HepG2 (cell line): ENCODE measurements at regions not wholly inside any gene's neighbourhood (a gene's known extent, or its start where the extent isn't known, plus 50 kb on each side); places are given as distances from the start of the nearest gene placed in this dataset.

Experiments
- ATAC-seq: fragments of 200-7000 bp; cut with Tn5 transposase; 3 replicates; pipeline ENCODE4 v1.9.1; 2020; ENCODE audit warnings: mild to moderate bottlenecking, moderate library complexity
- BruUV-seq: library from RNA; stranded (reverse); fragments of 400-500 nt; replicated peaks from 2 replicates; lab custom pipeline; 2021; lab: Mats Ljungman, UMichigan
- CTCF ChIA-PET: fragments of 300-600 bp; formaldehyde crosslinking; extraction: SDS; loops from one replicate; lab custom pipeline; 2021; ENCODE audit warnings: low total read pairs, inconsistent platforms, low intra/inter-chr PET ratio; lab: Yijun Ruan, JAX
- POLR2A ChIA-PET: fragments of 350-600 bp; sonication (Branson Sonifier 250); formaldehyde crosslinking; loops from one replicate; lab custom pipeline; 2020; ENCODE audit warnings: antibody characterized with exemption, inconsistent platforms; lab: Yijun Ruan, JAX
- DNase-seq: peaks from one replicate; pipeline ENCODE4 v3.0.0-alpha.2; 2015; ENCODE audit warnings: low spot score
- FAIRE-seq: peaks from 3 replicates; lab custom pipeline; 2011; peaks lifted over from hg19 to GRCh38; lab: Jason Lieb, UNC
- H2AFZ ChIP-seq: one replicate; pipeline ENCODE4 v1.6.1; 2011; ENCODE audit warnings: low read length, inconsistent platforms
- H3K27ac ChIP-seq: fragments of 300-600 bp; 3 replicates; pipeline ENCODE4 v1.8.0; 2011; ENCODE audit warnings: mixed run types, mild to moderate bottlenecking, mixed read lengths, low read length, inconsistent platforms; ENCODE audit not compliant: insufficient read depth; ENCODE audit errors: extremely low read length
- H3K27me3 ChIP-seq, 2 experiments: fragments of 200-600 bp in 1 of 2; 2 replicates in 1 of 2; 3 replicates in 1 of 2; pipeline versions ENCODE4 v1.6.0 to v1.8.0; 2011; ENCODE audit warnings: low read length in 2 of 2, mild to moderate bottlenecking in 2 of 2, moderate library complexity in 2 of 2, inconsistent platforms in 1 of 2; ENCODE audit not compliant: insufficient read depth in 2 of 2, control insufficient read depth in 1 of 2
- H3K36me3 ChIP-seq, 2 experiments: fragments of 200-600 bp in 1 of 2; replicated peaks in 1 of 2; 2 replicates in 1 of 2; 3 replicates in 1 of 2; pipeline versions ENCODE4 v1.5.1 to v1.8.0; 2011; ENCODE audit warnings: low read length in 2 of 2, inconsistent platforms in 1 of 2; ENCODE audit not compliant: insufficient read depth in 2 of 2, control insufficient read depth in 1 of 2
- H3K4me1 ChIP-seq: 2 replicates; pipeline ENCODE4 v1.5.1; 2012; ENCODE audit warnings: low read length, inconsistent platforms; ENCODE audit not compliant: insufficient read depth
- H3K4me2 ChIP-seq: 2 replicates; pipeline ENCODE4 v1.6.0; 2011; ENCODE audit warnings: low read depth, low read length, inconsistent platforms
- H3K4me3 ChIP-seq, 3 experiments: fragments of 200-600 bp in 1 of 3; sonication (generic), shearing (Covaris generic) in 1 of 3; replicated peaks in 1 of 3; 2 replicates each; pipeline ENCODE4 v1.5.1; 2011 to 2016; ENCODE audit warnings: low read length in 3 of 3, inconsistent platforms in 2 of 3, low read depth in 2 of 3, mild to moderate bottlenecking in 2 of 3, control low read depth in 1 of 3, mixed read lengths in 1 of 3; ENCODE audit not compliant: insufficient read depth in 1 of 3
- H3K79me2 ChIP-seq: one replicate; pipeline ENCODE4 v1.6.1; 2011; ENCODE audit warnings: low read length, inconsistent platforms; ENCODE audit not compliant: insufficient read depth
- H3K9ac ChIP-seq: 2 replicates; pipeline ENCODE4 v1.6.0; 2011; ENCODE audit warnings: mild to moderate bottlenecking, low read depth, low read length, inconsistent platforms; ENCODE audit not compliant: insufficient read depth
- H3K9me3 ChIP-seq: 2 replicates; pipeline ENCODE4 v1.5.1; 2012; ENCODE audit warnings: mild to moderate bottlenecking, low read length
- H4K20me1 ChIP-seq: 2 replicates; pipeline ENCODE4 v1.6.0; 2011; ENCODE audit warnings: inconsistent platforms, mild to moderate bottlenecking, low read length, moderate library complexity; ENCODE audit not compliant: insufficient read depth
- ARNT2 ChIP-seq: sonication (generic); formaldehyde crosslinking; IDR thresholded peaks from 2 replicates; pipeline ENCODE4 v1.8.0; 2022; ENCODE audit warnings: mild to moderate bottlenecking, low read depth, missing genetic modification reagents, moderate library complexity
- EEA1 ChIP-seq: sonication (generic); formaldehyde crosslinking; IDR thresholded peaks from 2 replicates; pipeline ENCODE4 v1.5.1; 2020; ENCODE audit warnings: mild to moderate bottlenecking, missing genetic modification reagents, borderline replicate concordance
- GPBP1L1 ChIP-seq: sonication (generic); formaldehyde crosslinking; IDR thresholded peaks from 2 replicates; pipeline ENCODE4 v1.5.0; 2020; ENCODE audit warnings: mild to moderate bottlenecking, missing genetic modification reagents
- HNRNPH1 ChIP-seq: fragments of 200-400 bp; formaldehyde crosslinking; optimal IDR thresholded peaks from 2 replicates; pipeline ENCODE3; 2017; ENCODE audit warnings: mild to moderate bottlenecking, low read depth, low read length
- HOXA3 ChIP-seq: sonication (generic); formaldehyde crosslinking; IDR thresholded peaks from 2 replicates; pipeline ENCODE4 v1.5.0; 2020; ENCODE audit warnings: missing genetic modification reagents
- KDM5B ChIP-seq: sonication (generic); formaldehyde crosslinking; IDR thresholded peaks from 2 replicates; pipeline ENCODE4 v1.4.0; 2020; ENCODE audit warnings: missing genetic modification reagents, mild to moderate bottlenecking, borderline replicate concordance
- MTF2 ChIP-seq: sonication (generic); formaldehyde crosslinking; IDR thresholded peaks from 2 replicates; pipeline ENCODE4 v1.5.0; 2020; ENCODE audit warnings: missing genetic modification reagents, borderline replicate concordance
- MYPOP ChIP-seq: sonication (generic); formaldehyde crosslinking; IDR thresholded peaks from 2 replicates; pipeline ENCODE4 v1.8.1; 2023; ENCODE audit warnings: mild to moderate bottlenecking, moderate library complexity, missing genetic modification reagents
- RELA ChIP-seq: sonication (generic); formaldehyde crosslinking; IDR thresholded peaks from 2 replicates; pipeline ENCODE4 v1.4.0; 2020; ENCODE audit warnings: missing genetic modification reagents
- SALL1 ChIP-seq: sonication (generic); formaldehyde crosslinking; IDR thresholded peaks from 2 replicates; pipeline ENCODE4 v1.8.0; 2022; ENCODE audit warnings: mild to moderate bottlenecking, missing genetic modification reagents
- SNRNP70 ChIP-seq: fragments of 200-400 bp; formaldehyde crosslinking; IDR thresholded peaks from 2 replicates; pipeline ENCODE4 v1.6.1; 2017; ENCODE audit warnings: mild to moderate bottlenecking, low read depth, low read length, moderate library complexity
- TBX3 ChIP-seq: fragments of 450-650 bp; IDR thresholded peaks from 2 replicates; pipeline ENCODE4 v1.6.1; 2017; ENCODE audit warnings: antibody characterized with exemption, mild to moderate bottlenecking, inconsistent platforms, borderline replicate concordance
- ZFP41 ChIP-seq: sonication (generic); formaldehyde crosslinking; IDR thresholded peaks from 2 replicates; pipeline ENCODE4 v1.4.0; 2020; ENCODE audit warnings: mild to moderate bottlenecking, missing genetic modification reagents, borderline replicate concordance
- ZFP82 ChIP-seq: sonication (generic); formaldehyde crosslinking; IDR thresholded peaks from 2 replicates; pipeline ENCODE4 v1.5.1; 2020; ENCODE audit warnings: mild to moderate bottlenecking, missing genetic modification reagents, borderline replicate concordance
- ZMAT3 ChIP-seq: sonication (generic); formaldehyde crosslinking; conservative IDR thresholded peaks from 2 replicates; pipeline ENCODE4 v1.7.0; 2021; ENCODE audit warnings: missing genetic modification reagents
- ZNF329 ChIP-seq: sonication (generic); formaldehyde crosslinking; IDR thresholded peaks from 2 replicates; pipeline ENCODE4 v1.9.0; 2021; ENCODE audit warnings: low read depth, mild to moderate bottlenecking, missing genetic modification reagents
- ZNF367 ChIP-seq: sonication (generic); formaldehyde crosslinking; IDR thresholded peaks from 2 replicates; pipeline ENCODE4 v1.4.0; 2020; ENCODE audit warnings: missing genetic modification reagents, borderline replicate concordance
- ZNF558 ChIP-seq: sonication (generic); formaldehyde crosslinking; IDR thresholded peaks from 2 replicates; pipeline ENCODE4 v1.9.0; 2022; ENCODE audit warnings: mild to moderate bottlenecking, missing genetic modification reagents, borderline replicate concordance
- ZNF879 ChIP-seq: sonication (generic); formaldehyde crosslinking; IDR thresholded peaks from 2 replicates; pipeline ENCODE4 v1.8.1; 2023; ENCODE audit warnings: missing genetic modification reagents
- WGBS: methylation state at CpG from one replicate; pipeline ENCODE4 v1.1.6; 2017; ENCODE audit warnings: low lambda C conversion rate; 5-methylcytosine and 5-hydroxymethylcytosine counted together
- in situ Hi-C: cut with HindIII; loops from 2 replicates; pipeline ENCODE4 v1.10.0; 2017; ENCODE audit warnings: low pct_unique_long_range_greater_than_20kb; ENCODE audit not compliant: extremely low pct_ligation_motif_present
- intact Hi-C: fragments of 100-400 bp; cut with micrococcal nuclease; formaldehyde crosslinking; loops from one replicate; pipeline ENCODE4 v1.10.0; 2022; ENCODE audit not compliant: unreplicated experiment

DNA sequence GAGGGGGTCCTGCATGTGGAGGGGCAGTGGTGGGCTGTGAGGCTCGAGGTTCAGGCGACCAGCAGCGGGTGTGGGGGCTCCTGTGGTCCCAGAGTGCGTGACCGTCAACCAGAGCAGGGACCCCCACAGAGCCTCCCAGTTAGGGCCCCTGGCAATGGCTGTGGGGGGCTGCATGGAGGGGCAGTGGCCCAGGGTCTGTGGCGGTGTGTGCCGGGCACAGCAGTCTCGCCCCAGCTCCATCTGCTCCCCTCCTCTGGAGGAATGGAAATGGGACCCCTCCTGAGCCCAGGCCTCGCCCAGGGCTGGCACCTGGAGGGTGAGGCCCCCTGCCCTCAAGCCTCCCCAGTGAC is 210.8 kb upstream of the C14orf180 start (continued):
- no peak for TF ChIP-seq ZNF329 (CRISPR knock-in tag)
- no peak for TF ChIP-seq KDM5B (CRISPR knock-in tag)

GRCh38 chr14:104369208-104369607 is 210.4 kb upstream of the C14orf180 start:
- H4K20me1 ChIP-seq = peaks cover 4% of the 10 kb centered on the region; the same call in 1 of the 2 replicates
- H3K4me1 ChIP-seq = no peaks in the 10 kb centered on the region
- no peaks in the 10 kb centered on the region for H3K9me3 ChIP-seq
- TF ChIP-seq RELA (CRISPR knock-in tag) (no peak), ZNF367 (CRISPR knock-in tag) (no peak), GPBP1L1 (CRISPR knock-in tag) (no peak), SALL1 (no peak), ZFP82 (CRISPR knock-in tag) (no peak), TBX3 (no peak), ZMAT3 (CRISPR knock-in tag) (no peak), HOXA3 (no peak), EEA1 (CRISPR knock-in tag) (no peak), ARNT2 (CRISPR knock-in tag) (no peak), ZNF558 (CRISPR knock-in tag) (no peak), ZNF879 (CRISPR knock-in tag) (no peak), HNRNPH1 (no peak), MTF2 (CRISPR knock-in tag) (no peak), ZFP41 (CRISPR knock-in tag) (no peak), SNRNP70 (no peak), MYPOP (CRISPR knock-in tag) (no peak)
- H3K79me2 ChIP-seq = no peaks in the 10 kb centered on the region
- WGBS = 0% methylated on average over 1 of the region's 8 CpGs
- ChIA-PET CTCF (no interaction called here), POLR2A (no interaction called here)
- H3K4me2 ChIP-seq = no peak overlapping the region
- H3K36me3 ChIP-seq = no peaks in the 10 kb centered on the region
- H3K9ac ChIP-seq = no peak overlapping the region
- no peak overlapping the region for H3K4me3 ChIP-seq
- H3K27ac ChIP-seq = no peak overlapping the region
- intact Hi-C loops = no loop called here
- in situ Hi-C loops = no loop called here
- H3K27me3 ChIP-seq = peaks cover 4 to 44% of the 10 kb centered on the region in 2 experiments; a peak in 4 of 5 replicates
- DNase-seq (no peak), ATAC-seq (no peak), FAIRE-seq (no peak)
- no TSS peak for BruUV-seq
- no peak overlapping the region for H2AFZ ChIP-seq
